IMR-90 (cell line): ENCODE measurements at regions not wholly inside any gene's neighbourhood (a gene's known extent, or its start where the extent isn't known, plus 50 kb on each side); places are given as distances from the start of the nearest gene placed in this dataset.

ENCODE experiments used
- ATAC-seq: fragments of 200-7000 bp; cut with Tn5 transposase; 2 replicates; pipeline ENCODE4 v1.9.1; 2020; ENCODE audit warnings: low read depth, mild to moderate bottlenecking, moderate library complexity
- BruUV-seq: library from RNA; stranded (reverse); fragments of 400-500 nt; replicated peaks from 2 replicates; lab custom pipeline; 2021; lab: Mats Ljungman, UMichigan
- CTCF ChIA-PET: fragments of 300-600 bp; formaldehyde crosslinking; extraction: SDS; loops from one replicate; lab custom pipeline; 2021; ENCODE audit warnings: antibody characterized with exemption; lab: Yijun Ruan, JAX
- POLR2A ChIA-PET: fragments of 300-600 bp; sonication (Branson Sonifier 250); formaldehyde crosslinking; loops from one replicate; lab custom pipeline; 2022; ENCODE audit warnings: antibody characterized with exemption; ENCODE audit not compliant: unreplicated experiment; lab: Charles Lee
- DNase-seq: peaks from one replicate; pipeline ENCODE4 v3.0.0; 2013
- H2AFZ ChIP-seq: replicated peaks from 2 replicates; pipeline ENCODE3; 2013; ENCODE audit warnings: low read length, mild to moderate bottlenecking; ENCODE audit not compliant: poor library complexity
- H2AK5ac ChIP-seq: 2 replicates; pipeline ENCODE4 v1.6.1; 2013; ENCODE audit warnings: low read depth, low read length, inconsistent platforms
- H2AK9ac ChIP-seq: replicated peaks from 2 replicates; pipeline ENCODE3; 2013; ENCODE audit warnings: mild to moderate bottlenecking, low read depth, low read length, moderate library complexity; ENCODE audit not compliant: poor library complexity
- H2BK120ac ChIP-seq: 2 replicates; pipeline ENCODE4 v1.6.1; 2013; ENCODE audit warnings: low read depth, low read length, inconsistent platforms
- H2BK15ac ChIP-seq: 3 replicates; pipeline ENCODE4 v1.6.1; 2013; ENCODE audit warnings: low read depth, low read length, inconsistent platforms
- H2BK20ac ChIP-seq: 2 replicates; pipeline ENCODE4 v1.6.1; 2013; ENCODE audit warnings: low read depth, mild to moderate bottlenecking, inconsistent platforms, low read length, moderate library complexity
- H2BK5ac ChIP-seq: 2 replicates; pipeline ENCODE4 v1.6.1; 2013; ENCODE audit warnings: mild to moderate bottlenecking, low read depth, low read length, inconsistent platforms; ENCODE audit not compliant: poor library complexity, severe bottlenecking
- H3K14ac ChIP-seq: replicated peaks from 2 replicates; pipeline ENCODE4 v1.6.1; 2013; ENCODE audit warnings: low read depth, low read length, inconsistent platforms
- H3K18ac ChIP-seq: 2 replicates; pipeline ENCODE4 v1.6.1; 2013; ENCODE audit warnings: low read depth, low read length, control low read depth
- H3K23ac ChIP-seq: 2 replicates; pipeline ENCODE4 v1.6.1; 2013; ENCODE audit warnings: low read depth, low read length, inconsistent platforms
- H3K27ac ChIP-seq: 2 replicates; pipeline ENCODE4 v1.5.1; 2013; ENCODE audit warnings: mild to moderate bottlenecking, control low read depth, low read length; ENCODE audit not compliant: insufficient read depth
- H3K27me3 ChIP-seq: 2 replicates; pipeline ENCODE4 v1.6.1; 2013; ENCODE audit warnings: low read length; ENCODE audit not compliant: control insufficient read depth, insufficient read depth
- H3K36me3 ChIP-seq: 2 replicates; pipeline ENCODE4 v1.6.1; 2013; ENCODE audit warnings: low read length, mixed read lengths; ENCODE audit not compliant: control insufficient read depth, insufficient read depth
- H3K4ac ChIP-seq: 2 replicates; pipeline ENCODE4 v1.6.1; 2013; ENCODE audit warnings: low read depth, low read length, inconsistent platforms
- H3K4me1 ChIP-seq: 2 replicates; pipeline ENCODE4 v1.6.1; 2013; ENCODE audit warnings: low read length, mixed read lengths; ENCODE audit not compliant: control insufficient read depth, insufficient read depth
- H3K4me2 ChIP-seq: 2 replicates; pipeline ENCODE4 v1.6.1; 2013; ENCODE audit warnings: low read depth, mild to moderate bottlenecking, control low read depth, low read length, moderate library complexity
- H3K4me3 ChIP-seq: 2 replicates; pipeline ENCODE4 v1.5.1; 2013; ENCODE audit warnings: low read depth, mild to moderate bottlenecking, control low read depth, low read length, moderate library complexity; ENCODE audit not compliant: insufficient read depth
- H3K56ac ChIP-seq: 2 replicates; pipeline ENCODE4 v1.6.1; 2013; ENCODE audit warnings: low read length, inconsistent platforms; ENCODE audit not compliant: insufficient read depth; ENCODE audit errors: extremely low read depth
- H3K79me1 ChIP-seq, 2 experiments: 2 replicates each; pipeline ENCODE4 v1.6.1; 2013; ENCODE audit warnings: low read length in 2 of 2, inconsistent platforms in 1 of 2, low read depth in 1 of 2
- H3K9ac ChIP-seq: 2 replicates; pipeline ENCODE4 v1.6.1; 2013; ENCODE audit warnings: low read depth, low read length, control low read depth
- H3K9me1 ChIP-seq: 2 replicates; pipeline ENCODE4 v1.6.1; 2013; ENCODE audit warnings: low read length, inconsistent platforms; ENCODE audit not compliant: insufficient read depth
- H3K9me3 ChIP-seq: 2 replicates; pipeline ENCODE4 v1.6.1; 2013; ENCODE audit warnings: low read length; ENCODE audit not compliant: control insufficient read depth, insufficient read depth
- H4K20me1 ChIP-seq: 2 replicates; pipeline ENCODE4 v1.6.1; 2013; ENCODE audit warnings: low read length, inconsistent platforms; ENCODE audit not compliant: insufficient read depth
- H4K5ac ChIP-seq: 2 replicates; pipeline ENCODE4 v1.6.1; 2013; ENCODE audit warnings: mild to moderate bottlenecking, low read depth, low read length, control low read depth
- H4K8ac ChIP-seq, 2 experiments: 2 replicates each; pipeline ENCODE4 v1.6.1; 2013; ENCODE audit warnings: low read depth in 2 of 2, low read length in 2 of 2, control low read depth in 1 of 2, inconsistent platforms in 1 of 2
- H4K91ac ChIP-seq: 2 replicates; pipeline ENCODE4 v1.6.1; 2013; ENCODE audit warnings: low read depth, low read length, inconsistent platforms; ENCODE audit not compliant: insufficient read depth
- BHLHE40 ChIP-seq: fragments of 150-350 bp; IDR thresholded peaks from 2 replicates; pipeline ENCODE4 v1.6.1; 2016; ENCODE audit warnings: mild to moderate bottlenecking, low read depth, low read length
- CEBPB ChIP-seq: IDR thresholded peaks from 2 replicates; pipeline ENCODE4 v1.6.1; 2012; ENCODE audit warnings: low read depth, low read length, improper control_type of control experiment
- FOS ChIP-seq: fragments of 150-350 bp; IDR thresholded peaks from 2 replicates; pipeline ENCODE4 v1.6.1; 2016; ENCODE audit warnings: low read depth, low read length
- MAFK ChIP-seq: IDR thresholded peaks from 2 replicates; pipeline ENCODE4 v1.6.1; 2012; ENCODE audit warnings: low read depth, low read length, improper control_type of control experiment
- MAZ ChIP-seq: IDR thresholded peaks from 2 replicates; pipeline ENCODE4 v1.6.1; 2012; ENCODE audit warnings: low read depth, mild to moderate bottlenecking, low read length, improper control_type of control experiment, moderate library complexity, borderline replicate concordance
- MXI1 ChIP-seq: IDR thresholded peaks from 2 replicates; pipeline ENCODE4 v1.6.1; 2012; ENCODE audit warnings: low read depth, mild to moderate bottlenecking, low read length, moderate library complexity, borderline replicate concordance
- NFE2L2 ChIP-seq: fragments of 150-350 bp; IDR thresholded peaks from 2 replicates; pipeline ENCODE4 v1.6.1; 2016; ENCODE audit warnings: low read depth, mild to moderate bottlenecking, low read length
- POLR2A ChIP-seq: IDR thresholded peaks from 2 replicates; pipeline ENCODE4 v1.6.1; 2012; ENCODE audit warnings: mild to moderate bottlenecking, low read depth, low read length
- RCOR1 ChIP-seq: IDR thresholded peaks from 2 replicates; pipeline ENCODE4 v1.6.1; 2012; ENCODE audit warnings: mild to moderate bottlenecking, low read length, improper control_type of control experiment; ENCODE audit not compliant: insufficient replicate concordance
- RFX5 ChIP-seq: IDR thresholded peaks from 2 replicates; pipeline ENCODE4 v1.8.0; 2012; ENCODE audit warnings: low read depth, mild to moderate bottlenecking, low read length, moderate library complexity
- SMC3 ChIP-seq: fragments of 150-350 bp; IDR thresholded peaks from 2 replicates; pipeline ENCODE4 v1.6.1; 2016; ENCODE audit warnings: low read depth, mild to moderate bottlenecking, antibody characterized with exemption, low read length, moderate library complexity
- WGBS, 2 experiments: methylation state at CpG; one replicate each; pipeline versions ENCODE4 v1.1.5 to v1.1.7; 2013; ENCODE audit warnings: missing lambda C conversion rate in 2 of 2; ENCODE audit not compliant: insufficient read length in 1 of 2; ENCODE audit errors: extremely low coverage in 2 of 2; 5-methylcytosine and 5-hydroxymethylcytosine counted together
- dilution Hi-C: fragments of 300-500 bp; cut with HindIII; formaldehyde crosslinking; loops from one replicate; pipeline ENCODE4 v1.14.3; 2018; ENCODE audit warnings: low sequenced_read_pairs; ENCODE audit not compliant: unreplicated experiment
- in situ Hi-C: fragments of 300-500 bp; cut with MboI; formaldehyde crosslinking; loops from 3 replicates; pipeline ENCODE4 v1.14.3; 2019; ENCODE audit warnings: low sequenced_read_pairs, inconsistent platforms, mixed read lengths
- intact Hi-C: fragments of 100-400 bp; cut with micrococcal nuclease; formaldehyde crosslinking; loops from 2 replicates; pipeline ENCODE4 v1.10.0; 2022
- TF ChIP-seq, protein P1 (sequence below): fragments of 150-350 bp; IDR thresholded peaks from 2 replicates; pipeline ENCODE4 v1.6.1; 2016; ENCODE audit warnings: low read depth, mild to moderate bottlenecking, low read length, moderate library complexity, borderline replicate concordance
- TF ChIP-seq, protein P2 (sequence below): conservative IDR thresholded peaks from 2 replicates; pipeline ENCODE4 v1.5.1; 2012; ENCODE audit warnings: mild to moderate bottlenecking, low read depth, low read length, improper control_type of control experiment
- TF ChIP-seq, protein P3 (sequence below): fragments of 150-350 bp; IDR thresholded peaks from 2 replicates; pipeline ENCODE4 v1.6.1; 2017; ENCODE audit warnings: mild to moderate bottlenecking, antibody characterized with exemption, low read length, low read depth

DNA sequence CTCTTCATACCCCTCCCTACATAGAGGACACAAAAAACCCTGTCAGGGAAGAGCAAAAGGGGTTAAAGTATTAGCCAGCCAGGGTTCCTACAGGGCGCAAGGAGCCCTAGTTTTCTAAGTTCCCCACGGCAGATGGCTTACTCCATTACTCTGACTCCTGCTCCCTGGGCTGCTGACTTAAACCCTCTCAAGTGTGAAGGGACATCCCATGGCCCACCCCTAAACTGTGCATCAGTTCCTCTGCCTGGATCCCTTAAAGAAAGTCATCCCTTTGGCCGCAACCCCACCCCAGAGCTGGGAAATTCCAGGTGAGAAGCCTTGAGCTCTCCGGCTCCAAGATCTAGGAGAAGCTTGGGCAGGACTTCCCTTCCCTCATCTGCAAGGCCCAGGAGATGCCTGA, 236.0 kb downstream of the TOMM20 start:
- in situ Hi-C loops: no loop called here
- dilution Hi-C loops: no loop called here
- Histone ChIP-seq H2AFZ (peak overlapping the region; percentile 13), H2AK5ac (no peak overlapping the region; the same call in 1 of the 2 replicates), H3K9me1 (no peaks in the 10 kb centered on the region; the same call in 1 of the 2 replicates), H3K27me3 (no peaks in the 10 kb centered on the region), H2BK5ac (no peak overlapping the region), H4K8ac (no peak overlapping the region), H3K9ac (no peak overlapping the region), H3K4me3 (no peak overlapping the region), H4K20me1 (no peaks in the 10 kb centered on the region), H2AK9ac (no peak overlapping the region), H3K4me2 (no peak overlapping the region), H3K36me3 (no peaks in the 10 kb centered on the region), H3K9me3 (no peaks in the 10 kb centered on the region), H3K56ac (no peak overlapping the region), H3K14ac (no peak overlapping the region; the same call in 1 of the 2 replicates), H3K4me1 (peaks cover 4% of the 10 kb centered on the region; the same call in 1 of the 2 replicates), H3K79me1 (no peaks in the 10 kb centered on the region), H3K27ac (no peak overlapping the region), H2BK120ac (no peak overlapping the region), H2BK20ac (peak overlapping the region; percentile 29; the same call in 1 of the 2 replicates), H3K18ac (no peak overlapping the region), H4K5ac (no peak overlapping the region), H3K23ac (no peak overlapping the region), H2BK15ac (no peak overlapping the region; the same call in 2 of the 3 replicates), H3K4ac (0 out of 2 replicates have a peak overlapping the region, but pooled peaks have one; percentile 33), H4K91ac (peak overlapping the region; percentile 21; the same call in 1 of the 2 replicates)
- DNase-seq (no peak), ATAC-seq (no peak)
- BruUV-seq: no TSS peak
- intact Hi-C loops: no loop called here
- ChIA-PET CTCF (no interaction called here), POLR2A (no interaction called here)
- 79% methylated on average over 4 of the region's 4 CpGs; no CpG with 5 or more reads in 1 of the 2 experiments for WGBS, 2 experiments
- TF ChIP-seq, protein P1, sequence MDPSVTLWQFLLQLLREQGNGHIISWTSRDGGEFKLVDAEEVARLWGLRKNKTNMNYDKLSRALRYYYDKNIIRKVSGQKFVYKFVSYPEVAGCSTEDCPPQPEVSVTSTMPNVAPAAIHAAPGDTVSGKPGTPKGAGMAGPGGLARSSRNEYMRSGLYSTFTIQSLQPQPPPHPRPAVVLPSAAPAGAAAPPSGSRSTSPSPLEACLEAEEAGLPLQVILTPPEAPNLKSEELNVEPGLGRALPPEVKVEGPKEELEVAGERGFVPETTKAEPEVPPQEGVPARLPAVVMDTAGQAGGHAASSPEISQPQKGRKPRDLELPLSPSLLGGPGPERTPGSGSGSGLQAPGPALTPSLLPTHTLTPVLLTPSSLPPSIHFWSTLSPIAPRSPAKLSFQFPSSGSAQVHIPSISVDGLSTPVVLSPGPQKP: no peak
- TF ChIP-seq BHLHE40: no peak
- TF ChIP-seq MAZ: no peak
- no peak for TF ChIP-seq FOS
- no peak for TF ChIP-seq MXI1
- no peak for TF ChIP-seq RCOR1
- TF ChIP-seq, protein P2, sequence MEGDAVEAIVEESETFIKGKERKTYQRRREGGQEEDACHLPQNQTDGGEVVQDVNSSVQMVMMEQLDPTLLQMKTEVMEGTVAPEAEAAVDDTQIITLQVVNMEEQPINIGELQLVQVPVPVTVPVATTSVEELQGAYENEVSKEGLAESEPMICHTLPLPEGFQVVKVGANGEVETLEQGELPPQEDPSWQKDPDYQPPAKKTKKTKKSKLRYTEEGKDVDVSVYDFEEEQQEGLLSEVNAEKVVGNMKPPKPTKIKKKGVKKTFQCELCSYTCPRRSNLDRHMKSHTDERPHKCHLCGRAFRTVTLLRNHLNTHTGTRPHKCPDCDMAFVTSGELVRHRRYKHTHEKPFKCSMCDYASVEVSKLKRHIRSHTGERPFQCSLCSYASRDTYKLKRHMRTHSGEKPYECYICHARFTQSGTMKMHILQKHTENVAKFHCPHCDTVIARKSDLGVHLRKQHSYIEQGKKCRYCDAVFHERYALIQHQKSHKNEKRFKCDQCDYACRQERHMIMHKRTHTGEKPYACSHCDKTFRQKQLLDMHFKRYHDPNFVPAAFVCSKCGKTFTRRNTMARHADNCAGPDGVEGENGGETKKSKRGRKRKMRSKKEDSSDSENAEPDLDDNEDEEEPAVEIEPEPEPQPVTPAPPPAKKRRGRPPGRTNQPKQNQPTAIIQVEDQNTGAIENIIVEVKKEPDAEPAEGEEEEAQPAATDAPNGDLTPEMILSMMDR: no peak
- no peak for TF ChIP-seq POLR2A
- no peak for TF ChIP-seq NFE2L2
- TF ChIP-seq CEBPB: no peak
- TF ChIP-seq, protein P3, sequence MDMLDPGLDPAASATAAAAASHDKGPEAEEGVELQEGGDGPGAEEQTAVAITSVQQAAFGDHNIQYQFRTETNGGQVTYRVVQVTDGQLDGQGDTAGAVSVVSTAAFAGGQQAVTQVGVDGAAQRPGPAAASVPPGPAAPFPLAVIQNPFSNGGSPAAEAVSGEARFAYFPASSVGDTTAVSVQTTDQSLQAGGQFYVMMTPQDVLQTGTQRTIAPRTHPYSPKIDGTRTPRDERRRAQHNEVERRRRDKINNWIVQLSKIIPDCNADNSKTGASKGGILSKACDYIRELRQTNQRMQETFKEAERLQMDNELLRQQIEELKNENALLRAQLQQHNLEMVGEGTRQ: no peak
- TF ChIP-seq SMC3: no peak
- TF ChIP-seq RFX5: no peak
- TF ChIP-seq MAFK: no peak
